ENCODE measurements at regions not wholly inside any gene's neighbourhood (a gene's known extent, or its start where the extent isn't known, plus 50 kb on each side); places are given as distances from the start of the nearest gene placed in this dataset.

DNA sequence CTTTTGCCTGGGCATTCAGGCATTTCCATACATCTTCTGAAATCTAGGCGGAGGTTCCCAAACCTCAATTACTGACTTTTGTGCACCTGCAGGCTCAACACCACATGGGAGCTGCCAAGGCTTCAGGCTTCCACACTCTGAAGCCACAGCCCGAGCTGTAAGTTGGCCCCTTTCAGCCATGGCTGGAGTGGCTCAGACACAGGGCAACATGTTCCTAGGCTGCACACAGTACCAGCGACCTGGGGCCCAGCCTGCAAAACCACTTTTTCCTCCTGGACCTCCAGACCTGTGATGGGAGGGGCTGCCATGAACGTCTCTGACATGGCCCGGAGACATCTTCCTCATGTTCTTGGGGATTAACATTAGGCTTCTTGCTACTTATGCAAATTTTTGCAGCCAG lies 1558.2 kb upstream of the PCDH20 start:
- no peak for TF ChIP-seq CTCF (IDR thresholded peaks at IDR 0.05; ENCODE audit: low read length)
- TF ChIP-seq EZH2phosphoT487 (IDR thresholded peaks at IDR 0.05; ENCODE audit: low read length): no peak

All from MM.1S (cell line).